ENCODE measurements at regions not wholly inside any gene's neighbourhood (a gene's known extent, or its start where the extent isn't known, plus 50 kb on each side); places are given as distances from the start of the nearest gene placed in this dataset.

DNA sequence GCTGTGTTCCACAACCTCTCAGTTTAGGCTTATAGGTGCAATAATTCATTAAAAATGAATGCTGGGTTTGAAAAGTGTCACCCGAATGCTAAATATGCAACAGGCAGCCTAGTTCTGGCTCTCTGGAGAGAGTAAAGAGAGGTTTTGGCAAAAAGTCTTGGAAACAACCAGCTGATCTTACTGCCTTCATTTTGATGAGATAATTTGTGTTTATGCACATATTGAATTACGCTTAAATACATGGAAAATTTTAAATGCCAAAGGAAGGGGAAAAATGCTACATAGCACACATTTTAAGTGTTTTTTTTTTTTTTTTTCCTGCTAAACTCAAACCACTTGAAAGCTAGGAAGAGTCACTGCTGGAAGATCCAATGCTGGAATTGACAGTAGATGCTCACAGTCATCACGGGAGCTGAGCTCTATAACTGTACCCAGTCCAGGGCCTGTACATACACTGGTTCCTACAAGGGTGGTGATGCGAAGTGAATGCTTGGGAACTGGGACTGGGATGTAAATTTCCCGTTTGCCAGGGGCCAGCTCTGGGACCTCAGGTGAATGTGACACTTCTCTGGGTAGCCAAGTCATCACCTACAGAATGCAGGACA, 151.5 kb downstream of the PFKFB3 start:
- no peak for TF ChIP-seq CTCF (IDR thresholded peaks at IDR 0.05; ENCODE audit: low read depth, low read length, missing control alignments)
- no peak overlapping the region for H3K4me3 ChIP-seq (replicated peaks; ENCODE audit: low read depth, low read length)

DNA sequence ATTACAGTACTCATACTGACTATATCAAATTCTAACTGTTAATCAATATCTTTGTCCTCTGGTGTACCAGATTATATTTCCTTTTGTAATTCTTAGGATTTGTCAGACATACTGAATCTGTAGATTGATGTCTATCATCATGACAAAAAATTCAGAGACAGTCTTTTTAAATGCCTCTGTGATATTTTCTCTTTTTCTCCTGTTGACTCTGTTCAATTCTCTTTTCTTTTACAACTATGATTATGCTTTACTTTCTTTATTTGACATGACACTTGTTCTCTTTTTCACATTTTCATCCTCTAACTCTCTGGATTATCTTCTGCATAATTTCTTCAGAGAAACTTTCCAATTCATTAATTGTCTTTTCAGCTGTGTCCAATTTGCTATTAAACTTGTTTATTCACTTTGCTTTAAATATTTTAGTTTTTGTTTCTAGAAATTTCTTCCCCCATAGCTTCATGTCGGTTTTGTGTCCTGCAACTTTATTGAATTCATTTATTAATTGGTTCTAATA, 153.6 kb downstream of the PFKFB3 start:
- DNase-seq (ENCODE audit: extremely low read depth, low read depth), result no peak
- no peak for TF ChIP-seq CTCF (IDR thresholded peaks at IDR 0.05; ENCODE audit: low read depth, low read length, missing control alignments)
- H3K4me3 ChIP-seq (replicated peaks; ENCODE audit: low read depth, low read length), result no peak overlapping the region

More for the DNA sequence above, 151.5 kb downstream of the PFKFB3 start:
- no peak for DNase-seq (ENCODE audit: extremely low read depth, low read depth)

DNA sequence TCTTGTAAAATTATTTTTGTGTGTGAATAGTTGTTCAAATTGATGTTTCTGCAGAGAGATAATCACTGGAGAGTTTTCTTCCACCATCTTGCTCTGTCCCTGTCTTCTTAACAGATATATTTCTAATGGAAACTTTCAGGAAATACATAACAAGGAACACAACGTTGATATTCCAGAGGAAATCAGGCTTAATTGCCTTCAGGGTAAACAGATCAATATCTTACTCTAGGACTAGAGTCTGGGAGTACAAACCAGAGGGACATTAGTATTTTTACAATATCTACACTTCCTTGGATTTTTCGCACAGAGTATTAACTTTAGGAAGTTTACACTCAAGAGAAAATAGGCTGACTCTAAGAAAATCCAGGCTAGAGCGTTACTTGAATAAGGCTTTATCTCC, 159.1 kb downstream of the PFKFB3 start:
- no peak for DNase-seq (ENCODE audit: extremely low read depth, low read depth)
- TF ChIP-seq CTCF (IDR thresholded peaks at IDR 0.05; ENCODE audit: low read depth, low read length, missing control alignments), result no peak
- no peak overlapping the region for H3K4me3 ChIP-seq (replicated peaks; ENCODE audit: low read depth, low read length)

DNA sequence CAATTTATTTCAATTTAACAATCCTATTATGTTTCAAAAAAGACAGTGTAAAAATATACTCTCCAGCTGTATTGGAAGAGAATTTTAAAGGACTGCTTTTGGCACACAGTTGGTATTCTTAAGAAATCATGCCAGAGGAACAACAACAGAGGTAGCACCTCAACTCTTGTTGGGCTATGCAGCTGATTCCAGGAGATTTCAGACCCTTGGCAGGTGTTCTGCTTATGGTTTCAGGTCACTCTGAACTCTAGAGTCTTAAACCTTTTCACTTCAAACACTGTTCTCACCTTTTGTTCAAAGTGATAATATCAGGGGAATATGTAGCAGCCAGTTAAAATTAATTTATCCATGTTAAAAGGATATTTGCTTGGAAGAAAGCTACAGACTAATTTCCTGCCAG, 160.1 kb downstream of the PFKFB3 start:
- no peak overlapping the region for H3K4me3 ChIP-seq (replicated peaks; ENCODE audit: low read depth, low read length)
- no peak for DNase-seq (ENCODE audit: extremely low read depth, low read depth)
- no peak for TF ChIP-seq CTCF (IDR thresholded peaks at IDR 0.05; ENCODE audit: low read depth, low read length, missing control alignments)

DNA sequence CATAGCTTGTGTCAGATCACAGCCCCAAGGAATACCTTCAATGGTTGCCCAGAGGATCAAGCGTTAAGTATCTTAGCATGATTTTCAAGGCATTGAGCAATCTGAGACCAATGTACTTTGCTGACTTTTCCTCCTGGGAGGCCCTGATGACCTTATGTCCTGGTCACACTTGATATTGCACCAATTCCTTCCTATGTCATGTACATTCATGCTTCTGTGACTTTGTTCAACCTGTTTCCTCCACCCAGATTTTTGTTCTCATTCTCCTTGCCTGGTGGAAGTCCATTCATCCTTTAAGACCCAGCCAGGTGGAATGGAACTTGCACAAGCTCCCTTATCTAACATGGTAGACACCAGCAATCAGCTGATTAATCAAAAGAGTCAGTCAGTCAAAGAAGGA, 160.8 kb downstream of the PFKFB3 start:
- no peak overlapping the region for H3K4me3 ChIP-seq (replicated peaks; ENCODE audit: low read depth, low read length)
- DNase-seq (ENCODE audit: extremely low read depth, low read depth), result no peak
- TF ChIP-seq CTCF (IDR thresholded peaks at IDR 0.05; ENCODE audit: low read depth, low read length, missing control alignments), result no peak

DNA sequence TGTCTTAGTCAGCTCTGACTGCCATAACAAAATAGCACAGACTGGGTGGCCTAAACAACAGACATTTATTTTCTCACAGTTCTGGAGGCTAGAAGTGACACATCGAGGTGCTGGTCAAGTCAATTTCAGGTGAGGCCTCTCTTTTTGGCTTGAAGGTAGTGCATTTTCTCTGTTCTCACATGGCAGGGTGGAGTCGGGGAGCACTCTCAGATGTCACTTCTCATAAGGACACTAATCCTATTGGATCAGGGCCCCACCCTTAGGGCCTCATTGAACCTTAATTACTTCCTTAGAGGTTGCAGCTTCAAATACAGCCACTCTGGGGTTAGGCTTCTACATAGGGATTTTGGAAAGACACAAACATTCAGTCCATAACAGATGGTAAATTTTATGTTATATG, 161.6 kb downstream of the PFKFB3 start:
- no peak overlapping the region for H3K4me3 ChIP-seq (replicated peaks; ENCODE audit: low read depth, low read length)
- DNase-seq (ENCODE audit: extremely low read depth, low read depth), result no peak
- TF ChIP-seq CTCF (IDR thresholded peaks at IDR 0.05; ENCODE audit: low read depth, low read length, missing control alignments), result no peak

DNA sequence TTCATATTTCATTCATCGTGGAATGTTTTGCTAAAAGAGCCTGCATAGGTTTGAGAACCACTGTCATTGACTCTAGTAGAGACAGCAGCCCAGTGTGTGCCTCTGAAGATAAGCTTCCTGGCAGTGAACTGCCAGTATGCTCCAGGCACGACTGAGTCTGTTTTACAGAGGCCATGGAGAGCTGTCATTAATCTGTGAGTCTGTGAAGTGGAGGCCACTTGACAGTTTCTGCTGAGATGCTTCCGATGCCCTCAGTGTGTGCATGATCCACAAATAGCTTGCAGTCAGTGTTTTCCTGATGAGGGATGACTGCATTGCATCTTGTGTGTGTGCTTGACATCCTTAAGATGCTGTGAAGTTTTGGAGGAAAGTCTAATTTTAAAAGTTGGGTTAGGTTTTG, 162.2 kb downstream of the PFKFB3 start:
- TF ChIP-seq CTCF (IDR thresholded peaks at IDR 0.05; ENCODE audit: low read depth, low read length, missing control alignments), result no peak
- no peak for DNase-seq (ENCODE audit: extremely low read depth, low read depth)
- H3K4me3 ChIP-seq (replicated peaks; ENCODE audit: low read depth, low read length), result no peak overlapping the region
